OCI-LY1 (cell line): ENCODE measurements at regions not wholly inside any gene's neighbourhood (a gene's known extent, or its start where the extent isn't known, plus 50 kb on each side); places are given as distances from the start of the nearest gene placed in this dataset.

Experiments
- CTCF ChIP-seq: fragments of 200-600 bp; sonication (generic), shearing (Covaris generic); IDR thresholded peaks from 2 replicates; pipeline ENCODE4 v1.5.1; 2017; ENCODE audit warnings: mild to moderate bottlenecking, antibody characterized with exemption, low read length, moderate library complexity, mixed read lengths
- EZH2 ChIP-seq: fragments of 200-600 bp; sonication (generic), shearing (Covaris generic); IDR thresholded peaks from 2 replicates; pipeline ENCODE4 v1.8.0; 2017; ENCODE audit warnings: borderline replicate concordance, mixed run types, mild to moderate bottlenecking, antibody characterized with exemption, low read length, moderate library complexity, mixed read lengths

GRCh38 chr3:20931834-20932233 lies 745.8 kb upstream of the SGO1 start:
- TF ChIP-seq CTCF (no peak), EZH2 (no peak)
